Middle frontal gyrus (tissue), 1 donor: ENCODE measurements at regions not wholly inside any gene's neighbourhood (a gene's known extent, or its start where the extent isn't known, plus 50 kb on each side); places are given as distances from the start of the nearest gene placed in this dataset.
"Not testable (repeated sequence)": the region's sequence is repeated elsewhere in the genome, so short reads cannot be mapped to it uniquely, and the experiment has no call there.

ENCODE experiments used
- DNase-seq: peaks from one replicate; pipeline ENCODE4 v3.0.0-alpha.2; 2015; ENCODE audit warnings: low spot score; ENCODE audit errors: extremely low spot score

DNA sequence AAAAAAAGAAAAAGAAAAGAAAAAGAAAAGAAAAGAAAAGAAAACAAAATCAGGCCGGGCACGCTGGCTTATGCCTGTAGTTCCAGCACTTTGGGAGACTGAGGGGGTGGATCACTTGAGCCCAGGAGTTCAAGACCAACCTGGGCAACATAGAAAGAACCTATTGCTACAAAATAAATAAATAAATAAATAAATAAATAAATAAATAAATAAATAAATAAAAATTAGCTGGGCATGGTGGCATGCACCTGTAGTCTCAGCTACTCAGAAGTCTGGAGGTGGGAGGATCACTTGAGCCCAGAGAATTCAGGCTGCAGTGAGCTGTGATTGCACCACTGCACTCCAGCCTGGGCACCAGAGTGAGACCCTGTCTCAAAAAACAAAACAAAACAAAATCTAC is 809.7 kb upstream of the AUTS2 start:
- DNase-seq = not testable (repeated sequence)

DNA sequence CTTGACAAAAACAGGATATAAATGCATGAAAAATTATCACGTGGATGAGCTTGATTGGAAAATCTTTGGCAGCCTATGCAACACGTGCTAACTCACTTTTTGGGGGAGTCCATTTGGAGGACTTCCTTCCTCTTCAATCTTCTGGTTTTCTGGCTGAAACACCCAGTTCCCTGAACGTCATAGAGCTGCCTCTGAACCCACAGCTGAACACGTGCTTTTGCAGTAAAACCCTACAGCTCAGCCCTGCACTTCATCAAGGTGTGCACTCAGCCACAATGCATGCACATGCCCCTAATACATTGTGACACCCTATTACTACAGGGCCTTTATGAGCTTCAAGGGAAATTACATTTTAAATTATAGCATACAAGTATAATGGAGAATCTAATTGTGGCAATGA is 808.7 kb upstream of the AUTS2 start:
- DNase-seq = no peak

DNA sequence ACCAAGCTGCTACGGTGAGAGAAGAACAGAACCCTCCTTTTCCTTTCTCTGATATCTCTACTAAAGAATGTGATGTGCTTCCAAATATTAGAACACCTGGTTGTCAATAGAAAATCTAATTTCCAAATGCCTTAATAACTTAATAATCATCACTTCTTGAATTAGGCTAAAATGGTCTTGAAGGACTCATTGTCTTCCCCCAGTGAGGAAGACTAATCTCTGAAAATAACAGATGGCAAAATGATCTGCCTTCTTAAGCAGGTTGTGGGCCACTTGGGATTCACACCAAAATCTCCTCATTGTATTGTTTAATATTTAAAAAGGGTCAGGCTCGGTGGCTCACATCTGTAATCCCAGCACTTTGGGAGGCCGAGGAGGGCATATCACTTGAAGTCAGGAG is 805.9 kb upstream of the AUTS2 start:
- DNase-seq = no peak

DNA sequence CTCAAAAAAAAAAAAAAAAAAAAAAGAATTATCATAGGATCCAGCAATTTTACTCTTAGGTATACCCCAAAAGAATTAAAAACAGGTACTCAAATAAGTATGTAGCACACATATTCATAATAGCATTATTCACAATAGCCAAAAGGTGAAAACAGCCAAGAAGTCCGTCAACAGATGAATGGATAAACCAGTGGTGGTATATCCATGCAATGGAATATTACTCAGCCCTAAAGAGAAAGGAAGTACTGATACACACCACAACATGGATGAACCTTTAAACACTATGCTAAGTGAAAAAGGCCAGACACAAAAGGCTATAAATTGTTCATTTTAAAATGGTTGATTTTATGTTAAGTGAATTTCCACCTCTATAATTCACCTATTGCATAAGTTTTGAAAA is 804.8 kb upstream of the AUTS2 start:
- DNase-seq = no peak

DNA sequence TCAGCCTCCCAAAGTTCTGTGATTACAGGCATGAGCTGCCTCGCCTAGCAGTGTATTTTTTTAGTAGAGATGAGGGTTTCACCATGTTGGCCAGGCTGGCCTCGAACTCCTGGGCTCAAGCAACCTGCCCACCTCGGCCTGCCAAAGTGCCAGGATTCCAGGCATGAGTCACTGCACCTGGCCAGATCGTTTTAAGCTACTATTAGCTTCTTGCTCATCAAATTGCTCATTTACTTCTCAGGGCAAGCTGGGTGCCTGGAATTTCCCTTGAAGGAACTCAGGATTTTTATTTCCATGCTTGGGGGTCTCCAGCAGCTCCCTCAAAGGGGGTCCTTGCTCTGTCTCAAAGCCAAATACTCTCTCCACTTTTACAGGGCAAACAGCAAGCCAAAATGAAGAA is 798.0 kb upstream of the AUTS2 start:
- DNase-seq = no peak

DNA sequence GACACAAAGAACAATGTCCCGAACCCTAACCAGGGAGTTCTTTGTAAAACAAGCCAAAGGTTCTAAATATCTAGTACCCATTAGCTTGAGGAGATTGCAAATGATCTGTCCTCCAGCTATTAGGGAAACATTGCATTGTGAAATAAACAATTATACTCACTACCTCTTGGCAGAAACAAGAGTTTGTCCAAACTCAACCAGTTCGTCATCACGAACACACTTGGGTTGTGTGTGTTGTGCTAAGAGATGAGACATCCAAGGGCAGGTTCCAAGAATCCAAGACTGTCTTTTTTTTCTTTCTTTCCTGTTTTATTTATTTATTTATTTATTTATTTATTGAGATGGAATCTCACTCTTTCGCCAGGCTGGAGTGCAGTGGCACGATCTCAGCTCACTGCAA is 793.1 kb upstream of the AUTS2 start:
- no peak for DNase-seq

DNA sequence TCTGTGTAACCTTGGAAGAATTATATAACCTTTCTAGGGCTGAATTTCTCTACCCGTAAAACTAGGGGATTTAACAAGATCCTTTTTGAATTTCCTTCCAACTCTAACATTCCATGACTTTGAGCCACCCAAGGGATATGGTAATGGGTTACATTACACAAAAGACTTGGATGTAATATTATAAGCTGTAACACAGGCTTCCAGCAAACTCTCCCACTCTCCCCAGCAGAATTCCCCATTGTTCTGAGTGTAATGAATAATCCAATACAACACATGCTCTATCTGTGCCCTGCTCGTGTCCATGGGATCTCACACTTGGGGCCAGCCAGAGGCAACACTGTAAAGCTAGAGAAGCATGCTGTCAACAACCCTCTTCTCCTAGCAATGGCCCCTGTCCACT is 790.6 kb upstream of the AUTS2 start:
- DNase-seq = no peak

DNA sequence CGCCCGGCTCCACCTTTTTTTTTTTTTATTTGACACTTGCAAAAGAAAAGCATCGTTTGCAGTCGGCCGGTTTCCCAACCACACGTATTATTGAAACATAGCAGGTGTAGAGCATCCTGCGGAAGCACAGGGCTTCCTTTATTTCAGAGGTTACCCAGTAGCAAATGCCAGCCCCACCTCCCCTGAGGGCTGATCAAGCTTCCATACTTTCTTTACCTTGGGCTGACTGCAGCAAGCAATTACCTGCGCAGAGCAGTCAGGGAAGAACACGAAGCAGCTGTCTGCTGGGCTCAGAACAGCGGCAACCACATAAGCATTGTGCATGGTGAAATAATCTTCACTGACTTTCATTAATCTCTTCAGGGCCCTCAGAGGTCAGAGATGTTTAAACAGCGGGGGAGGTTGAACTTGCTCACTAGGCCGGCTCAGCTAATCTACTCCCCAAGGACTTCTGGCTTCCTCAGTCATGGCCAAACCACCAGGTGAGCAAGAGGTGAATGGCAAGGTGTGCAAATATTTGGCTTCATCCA is 784.7 kb upstream of the AUTS2 start:
- DNase-seq = no peak

GRCh38 chr7:68816491-68816890 is 781.8 kb upstream of the AUTS2 start:
- DNase-seq = no peak

- DNase-seq = no peak
Observed at GRCh38 chr7:68820321-68820720, 778.0 kb upstream of the AUTS2 start.

GRCh38 chr7:68821846-68822245 is 776.4 kb upstream of the AUTS2 start:
- no peak for DNase-seq

- DNase-seq = no peak
Observed at GRCh38 chr7:68823996-68824780, 774.1 kb upstream of the AUTS2 start.

DNA sequence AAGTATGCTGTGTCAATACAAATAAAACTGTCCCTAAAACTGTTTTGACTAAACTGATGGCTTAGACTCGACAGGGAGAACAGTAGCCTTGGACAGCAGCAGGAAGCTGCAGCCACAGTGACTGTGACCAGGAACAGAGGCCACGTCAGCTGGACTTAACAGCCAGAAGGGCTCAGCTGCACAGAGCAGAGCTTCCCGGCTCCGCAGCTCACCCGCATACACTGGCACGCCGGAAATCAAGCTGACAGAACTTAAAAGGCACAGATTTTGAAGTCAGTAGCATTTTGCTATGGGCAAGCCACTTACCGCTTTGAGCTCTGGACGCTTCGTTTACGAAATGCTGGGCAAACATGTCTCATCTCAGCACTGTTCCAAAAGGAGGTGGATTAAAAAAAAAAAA is 769.7 kb upstream of the AUTS2 start:
- DNase-seq = no peak

DNA sequence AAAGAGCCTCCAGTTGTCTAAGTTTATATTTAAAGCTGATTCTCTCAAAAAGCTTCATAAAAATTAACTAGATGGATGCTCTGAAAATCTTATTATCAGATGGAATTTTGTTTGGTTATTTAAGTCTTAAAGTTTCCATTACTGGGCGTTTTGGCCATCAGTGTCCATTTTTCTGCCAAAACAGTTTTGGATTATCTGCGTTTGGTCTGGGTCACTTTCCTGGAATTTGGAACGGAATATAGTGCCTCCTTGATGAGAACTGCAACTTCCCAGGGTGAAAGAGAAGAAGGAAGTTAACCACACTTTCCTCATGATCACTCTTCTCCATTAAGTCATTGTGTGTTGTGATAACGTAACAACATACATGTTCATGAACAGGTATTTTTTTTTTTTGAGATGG is 764.9 kb upstream of the AUTS2 start:
- DNase-seq = no peak

GRCh38 chr7:68839014-68839413 is 759.3 kb upstream of the AUTS2 start:
- DNase-seq = no peak

GRCh38 chr7:68840991-68841390 is 757.3 kb upstream of the AUTS2 start:
- no peak for DNase-seq

GRCh38 chr7:68843985-68844384 is 754.3 kb upstream of the AUTS2 start:
- DNase-seq = not testable (repeated sequence)

GRCh38 chr7:68846811-68847325 is 751.4 kb upstream of the AUTS2 start:
- no peak for DNase-seq

DNA sequence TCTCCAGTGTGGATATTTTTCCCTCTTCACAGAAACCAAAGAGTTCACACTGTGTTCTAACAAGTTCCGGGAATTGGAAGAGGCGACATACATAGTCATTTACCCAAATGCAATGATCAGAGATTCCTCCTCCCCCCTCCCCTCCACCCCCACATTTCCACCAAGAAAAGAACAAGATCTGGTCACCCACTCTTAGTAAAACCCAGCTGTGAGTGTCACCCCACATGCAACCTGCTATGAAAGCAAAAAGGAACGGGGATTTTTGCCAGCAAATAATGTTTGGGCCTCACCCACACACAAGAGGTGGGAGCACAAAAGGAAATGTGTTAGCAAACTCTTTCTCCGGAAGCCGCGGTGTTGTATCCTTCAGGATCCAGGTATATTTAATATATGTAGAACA is 745.0 kb upstream of the AUTS2 start:
- peak; percentile 21 for DNase-seq

DNA sequence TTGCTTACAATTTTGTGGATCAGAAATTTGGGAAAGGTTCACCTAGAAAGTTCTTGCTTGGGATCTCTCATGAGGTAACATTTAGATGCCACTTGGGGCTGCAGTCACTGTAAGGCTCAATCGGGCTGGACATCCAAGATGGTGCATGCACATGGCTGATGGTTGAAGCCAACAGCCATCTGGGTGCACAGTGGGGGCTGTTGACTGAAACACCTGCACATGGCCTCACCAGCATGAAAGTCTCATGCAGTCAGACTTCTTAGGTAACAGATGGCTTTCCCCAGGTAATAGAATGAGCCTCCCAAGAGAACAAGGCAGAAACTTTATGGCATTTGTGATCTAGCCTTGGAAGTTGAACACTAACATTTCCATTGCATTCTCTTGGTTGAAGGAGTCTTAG is 740.7 kb upstream of the AUTS2 start:
- DNase-seq = no peak

DNA sequence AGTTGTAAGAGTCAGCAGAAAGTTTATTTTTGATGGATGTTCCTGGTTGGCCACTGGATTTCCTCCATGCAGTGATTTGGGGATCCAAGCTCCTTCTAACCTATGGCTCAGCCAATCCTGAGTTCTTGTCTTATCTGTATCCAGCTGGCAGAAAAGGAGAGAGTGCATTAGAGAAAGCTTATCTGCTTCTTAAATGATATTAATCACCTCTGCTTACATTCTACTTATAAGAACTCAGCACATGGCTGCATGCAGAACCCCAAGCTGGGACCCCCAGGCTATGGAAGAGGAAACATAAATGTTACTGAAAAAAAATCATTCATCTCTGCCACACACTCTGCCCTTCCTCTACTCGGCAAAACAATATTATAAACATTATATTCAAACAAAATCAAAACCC is 739.8 kb upstream of the AUTS2 start:
- DNase-seq = no peak

DNA sequence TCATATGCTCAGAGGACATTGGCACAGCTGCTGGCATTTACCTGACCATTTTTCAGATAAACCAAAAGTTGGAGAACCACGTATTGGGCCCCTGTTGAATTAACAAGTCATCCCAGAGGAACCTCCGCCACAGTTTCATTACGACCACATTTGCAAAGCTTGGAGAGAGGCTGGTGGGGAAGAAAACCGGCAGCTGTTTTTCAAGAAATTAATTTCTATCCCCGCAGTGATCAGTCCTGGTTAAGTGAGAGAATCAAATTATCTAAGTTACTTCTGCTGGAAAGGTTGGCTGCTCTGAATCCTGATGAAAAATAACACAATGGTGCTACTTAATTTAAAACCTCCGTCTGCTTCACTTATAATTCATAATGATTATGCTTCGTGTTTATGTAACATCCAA is 737.1 kb upstream of the AUTS2 start:
- DNase-seq = no peak

GRCh38 chr7:68862261-68862660 is 736.0 kb upstream of the AUTS2 start:
- no peak for DNase-seq
